GM12872 (cell line): ENCODE measurements at regions not wholly inside any gene's neighbourhood (a gene's known extent, or its start where the extent isn't known, plus 50 kb on each side); places are given as distances from the start of the nearest gene placed in this dataset.

Experiments
- CTCF ChIP-seq: IDR thresholded peaks from 3 replicates; pipeline ENCODE4 v1.5.1; 2011; ENCODE audit warnings: low read depth, mild to moderate bottlenecking, low read length, moderate library complexity; ENCODE audit not compliant: insufficient read depth

GRCh38 chr1:68366572-68366971 lies 83.2 kb downstream of the RPE65 start:
- no peak for TF ChIP-seq CTCF

GRCh38 chr1:68365709-68366382 lies 83.9 kb downstream of the RPE65 start:
- TF ChIP-seq CTCF = no peak

- TF ChIP-seq CTCF = no peak
These were observed 86.4 kb downstream of the RPE65 start for GRCh38 chr1:68363339-68363738.

GRCh38 chr1:68361346-68361910 lies 88.3 kb downstream of the RPE65 start:
- no peak for TF ChIP-seq CTCF

- TF ChIP-seq CTCF = no peak
These were observed 90.7 kb downstream of the RPE65 start for GRCh38 chr1:68359045-68359444.

GRCh38 chr1:68358439-68358838 lies 91.3 kb downstream of the RPE65 start:
- TF ChIP-seq CTCF = no peak

GRCh38 chr1:68355614-68356013 lies 94.1 kb downstream of the RPE65 start:
- TF ChIP-seq CTCF = no peak

GRCh38 chr1:68352202-68352601 lies 97.6 kb downstream of the RPE65 start:
- no peak for TF ChIP-seq CTCF
